Suprapubic skin (tissue), 4 donors: ENCODE measurements at regions not wholly inside any gene's neighbourhood (a gene's known extent, or its start where the extent isn't known, plus 50 kb on each side); places are given as distances from the start of the nearest gene placed in this dataset.

Source experiments
- DNase-seq, 2 donors: peaks; one replicate each; pipeline ENCODE4 v3.0.0-alpha.2; 2019; ENCODE audit warnings: low spot score in 2 of 2
- H3K27ac ChIP-seq: fragments of 200-600 bp; sonication (generic); one replicate; pipeline ENCODE4 v1.5.1; 2019
- H3K27me3 ChIP-seq: fragments of 200-600 bp; sonication (generic); one replicate; pipeline ENCODE4 v1.5.1; 2019
- H3K36me3 ChIP-seq: fragments of 200-600 bp; sonication (generic); one replicate; pipeline ENCODE4 v1.5.1; 2019
- H3K4me1 ChIP-seq: fragments of 200-600 bp; sonication (generic); one replicate; pipeline ENCODE4 v1.5.1; 2019
- H3K4me3 ChIP-seq: fragments of 200-600 bp; sonication (generic); one replicate; pipeline ENCODE4 v1.5.1; 2019; ENCODE audit warnings: mild to moderate bottlenecking
- H3K9me3 ChIP-seq: fragments of 200-600 bp; sonication (generic); one replicate; pipeline ENCODE4 v1.5.1; 2019
- EP300 ChIP-seq: sonication (generic); formaldehyde crosslinking; IDR thresholded peaks from one replicate; pipeline ENCODE4 v1.6.1; 2017; ENCODE audit warnings: antibody characterized with exemption
- POLR2A ChIP-seq, 2 donors: fragments of 450-650 bp; IDR thresholded peaks; one replicate each; pipeline ENCODE4 v1.6.1; 2017; ENCODE audit warnings: antibody characterized with exemption in 2 of 2, mild to moderate bottlenecking in 2 of 2, moderate library complexity in 2 of 2
- POLR2AphosphoS5 ChIP-seq, 3 donors: sonication (generic); formaldehyde crosslinking; IDR thresholded peaks; one replicate each; pipeline ENCODE4 v1.6.1; 2017; ENCODE audit warnings: antibody characterized with exemption in 3 of 3
- WGBS: methylation state at CpG from one replicate; pipeline ENCODE4 v1.1.5; 2018; 5-methylcytosine and 5-hydroxymethylcytosine counted together
- TF ChIP-seq, protein P1 (sequence below), 2 donors: fragments of 200-600 bp in 1 of 2; fragments of 450-650 bp in 1 of 2; sonication (generic) in 1 of 2; IDR thresholded peaks; one replicate each; pipeline ENCODE4 v1.5.1; 2016 to 2019; ENCODE audit warnings: antibody characterized with exemption in 2 of 2, mild to moderate bottlenecking in 1 of 2, moderate library complexity in 1 of 2

DNA sequence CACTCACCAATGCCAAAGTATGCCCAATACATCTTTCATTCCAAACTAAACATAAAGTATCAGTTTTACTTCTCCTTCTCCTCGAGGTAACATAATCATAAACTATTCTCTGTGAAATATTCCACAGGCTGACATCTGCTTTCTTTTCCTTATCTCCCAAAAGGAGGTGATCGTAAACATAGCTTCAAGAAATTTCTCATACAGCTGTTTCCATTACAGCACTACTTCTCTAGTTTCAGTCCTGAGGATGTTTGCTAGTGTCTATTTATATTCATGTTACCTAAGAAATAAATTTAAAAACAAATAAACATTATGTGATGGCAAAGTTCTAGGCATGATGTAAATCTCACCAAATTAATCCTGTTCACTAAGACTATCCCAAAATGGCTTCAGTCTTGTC, 90.1 kb upstream of the CPSF6 start:
- TF ChIP-seq EP300 (no peak), POLR2A (IDR thresholded peaks at IDR 0.05) (no peak), POLR2AphosphoS5 (IDR thresholded peaks at IDR 0.05) (no peak)
- TF ChIP-seq, protein P1, sequence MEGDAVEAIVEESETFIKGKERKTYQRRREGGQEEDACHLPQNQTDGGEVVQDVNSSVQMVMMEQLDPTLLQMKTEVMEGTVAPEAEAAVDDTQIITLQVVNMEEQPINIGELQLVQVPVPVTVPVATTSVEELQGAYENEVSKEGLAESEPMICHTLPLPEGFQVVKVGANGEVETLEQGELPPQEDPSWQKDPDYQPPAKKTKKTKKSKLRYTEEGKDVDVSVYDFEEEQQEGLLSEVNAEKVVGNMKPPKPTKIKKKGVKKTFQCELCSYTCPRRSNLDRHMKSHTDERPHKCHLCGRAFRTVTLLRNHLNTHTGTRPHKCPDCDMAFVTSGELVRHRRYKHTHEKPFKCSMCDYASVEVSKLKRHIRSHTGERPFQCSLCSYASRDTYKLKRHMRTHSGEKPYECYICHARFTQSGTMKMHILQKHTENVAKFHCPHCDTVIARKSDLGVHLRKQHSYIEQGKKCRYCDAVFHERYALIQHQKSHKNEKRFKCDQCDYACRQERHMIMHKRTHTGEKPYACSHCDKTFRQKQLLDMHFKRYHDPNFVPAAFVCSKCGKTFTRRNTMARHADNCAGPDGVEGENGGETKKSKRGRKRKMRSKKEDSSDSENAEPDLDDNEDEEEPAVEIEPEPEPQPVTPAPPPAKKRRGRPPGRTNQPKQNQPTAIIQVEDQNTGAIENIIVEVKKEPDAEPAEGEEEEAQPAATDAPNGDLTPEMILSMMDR (IDR thresholded peaks at IDR 0.05), result no peak
- WGBS, result 56% methylated on average over 2 of the region's 2 CpGs
- peaks cover 13% of the 10 kb centered on the region for H3K4me1 ChIP-seq
- no peak for DNase-seq
- H3K27ac ChIP-seq, result no peak overlapping the region
- no peaks in the 10 kb centered on the region for H3K9me3 ChIP-seq
- H3K4me3 ChIP-seq, result no peak overlapping the region
- no peaks in the 10 kb centered on the region for H3K27me3 ChIP-seq
- no peaks in the 10 kb centered on the region for H3K36me3 ChIP-seq

DNA sequence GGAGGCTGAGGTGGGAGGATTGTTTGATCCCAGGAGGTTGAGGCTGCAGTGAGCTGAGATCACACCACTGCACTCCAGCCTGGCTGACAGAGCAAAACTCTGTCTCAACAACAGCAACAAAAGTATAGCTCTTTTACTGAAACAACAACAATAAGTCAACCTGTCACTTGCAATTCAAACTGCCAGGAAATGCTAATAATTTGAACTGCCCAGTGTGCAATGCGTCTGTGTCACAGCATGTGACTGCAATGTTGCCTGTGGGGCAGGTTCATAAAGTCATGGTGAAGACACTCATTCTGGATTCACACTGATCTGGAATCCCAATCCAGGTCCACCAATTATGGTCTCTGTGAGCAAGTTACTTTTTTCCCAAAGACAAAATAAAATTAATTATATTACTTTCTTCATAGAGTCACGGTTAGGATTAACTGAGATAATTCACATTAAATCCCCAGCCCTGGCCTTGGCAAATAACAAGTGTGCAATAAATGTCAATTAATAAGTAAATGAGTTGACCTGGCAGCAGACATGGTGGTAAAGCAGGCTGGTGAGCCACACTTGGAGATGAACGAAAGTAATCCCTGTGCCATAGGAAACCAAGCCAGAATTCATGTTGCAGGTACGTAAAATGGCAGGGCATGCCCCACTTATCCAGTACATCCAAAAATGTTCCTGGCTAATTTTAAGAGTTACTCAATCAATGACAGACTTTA, 89.1 kb upstream of the CPSF6 start:
- H3K27me3 ChIP-seq, result no peaks in the 10 kb centered on the region
- no peaks in the 10 kb centered on the region for H3K9me3 ChIP-seq
- H3K4me1 ChIP-seq, result peaks cover 16% of the 10 kb centered on the region
- DNase-seq, result no peak
- H3K27ac ChIP-seq, result no peak overlapping the region
- no peak overlapping the region for H3K4me3 ChIP-seq
- TF ChIP-seq POLR2AphosphoS5 (IDR thresholded peaks at IDR 0.05) (no peak), EP300 (no peak)
- TF ChIP-seq, protein P1 (IDR thresholded peaks at IDR 0.05), result no peak
- H3K36me3 ChIP-seq, result no peaks in the 10 kb centered on the region
- 47% methylated on average over 4 of the region's 4 CpGs for WGBS

DNA sequence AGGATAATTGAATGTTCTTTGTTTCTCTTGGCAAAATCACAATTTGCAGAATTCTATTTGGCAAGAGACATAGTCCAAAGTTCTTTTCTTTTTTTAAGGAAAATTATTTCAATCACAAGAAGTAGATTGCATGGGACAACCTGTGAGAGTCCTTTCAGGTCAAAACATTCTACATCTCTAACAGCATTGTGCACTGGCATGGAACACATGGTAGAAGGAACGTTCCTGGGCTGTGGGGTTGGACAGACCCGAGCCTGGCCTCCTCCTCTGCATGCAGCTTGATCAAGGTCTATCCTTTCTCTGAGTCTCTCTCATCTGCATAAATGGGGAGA, 88.6 kb upstream of the CPSF6 start:
- peaks cover 16% of the 10 kb centered on the region for H3K4me1 ChIP-seq
- no peaks in the 10 kb centered on the region for H3K36me3 ChIP-seq
- no peaks in the 10 kb centered on the region for H3K27me3 ChIP-seq
- H3K9me3 ChIP-seq, result no peaks in the 10 kb centered on the region
- DNase-seq, result no peak
- H3K27ac ChIP-seq, result no peak overlapping the region
- no peak overlapping the region for H3K4me3 ChIP-seq
- WGBS, result 33% methylated on average over 2 of the region's 2 CpGs
- TF ChIP-seq POLR2A (IDR thresholded peaks at IDR 0.05), result no peak
- TF ChIP-seq, protein P1 (IDR thresholded peaks at IDR 0.05), result no peak
- no peak for TF ChIP-seq EP300
- no peak for TF ChIP-seq POLR2AphosphoS5 (IDR thresholded peaks at IDR 0.05)

DNA sequence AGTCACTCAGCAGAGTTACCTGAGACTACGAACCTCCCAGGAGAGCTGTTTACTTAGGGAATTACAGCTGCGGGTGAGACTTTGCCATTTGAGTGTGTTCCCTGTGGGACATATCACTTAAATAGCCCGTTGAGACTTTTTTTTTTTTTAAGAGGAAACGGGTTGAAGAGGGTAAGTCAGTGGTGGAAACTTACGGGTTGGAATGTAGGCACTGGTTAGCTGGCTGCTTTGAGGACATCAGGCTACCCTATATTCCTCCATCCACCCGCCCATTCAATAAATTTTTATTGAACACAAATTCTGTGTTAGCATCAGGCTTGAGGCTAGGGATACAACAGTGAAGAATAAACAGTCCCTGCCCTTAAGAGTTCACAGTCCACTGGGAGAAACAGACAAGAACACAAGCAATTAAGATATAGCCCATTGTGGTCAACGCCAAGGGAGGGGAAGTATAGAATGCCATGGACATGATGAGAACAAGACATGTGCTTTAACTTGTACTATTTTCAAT, 88.1 kb upstream of the CPSF6 start:
- no peaks in the 10 kb centered on the region for H3K27me3 ChIP-seq
- no peaks in the 10 kb centered on the region for H3K36me3 ChIP-seq
- H3K9me3 ChIP-seq, result no peaks in the 10 kb centered on the region
- TF ChIP-seq, protein P1 (IDR thresholded peaks at IDR 0.05), result no peak
- TF ChIP-seq EP300, result no peak
- TF ChIP-seq POLR2A (IDR thresholded peaks at IDR 0.05), result no peak
- no peak overlapping the region for H3K4me3 ChIP-seq
- H3K4me1 ChIP-seq, result peaks cover 16% of the 10 kb centered on the region
- 71% methylated on average over 7 of the region's 7 CpGs for WGBS
- DNase-seq, result no peak
- no peak overlapping the region for H3K27ac ChIP-seq

DNA sequence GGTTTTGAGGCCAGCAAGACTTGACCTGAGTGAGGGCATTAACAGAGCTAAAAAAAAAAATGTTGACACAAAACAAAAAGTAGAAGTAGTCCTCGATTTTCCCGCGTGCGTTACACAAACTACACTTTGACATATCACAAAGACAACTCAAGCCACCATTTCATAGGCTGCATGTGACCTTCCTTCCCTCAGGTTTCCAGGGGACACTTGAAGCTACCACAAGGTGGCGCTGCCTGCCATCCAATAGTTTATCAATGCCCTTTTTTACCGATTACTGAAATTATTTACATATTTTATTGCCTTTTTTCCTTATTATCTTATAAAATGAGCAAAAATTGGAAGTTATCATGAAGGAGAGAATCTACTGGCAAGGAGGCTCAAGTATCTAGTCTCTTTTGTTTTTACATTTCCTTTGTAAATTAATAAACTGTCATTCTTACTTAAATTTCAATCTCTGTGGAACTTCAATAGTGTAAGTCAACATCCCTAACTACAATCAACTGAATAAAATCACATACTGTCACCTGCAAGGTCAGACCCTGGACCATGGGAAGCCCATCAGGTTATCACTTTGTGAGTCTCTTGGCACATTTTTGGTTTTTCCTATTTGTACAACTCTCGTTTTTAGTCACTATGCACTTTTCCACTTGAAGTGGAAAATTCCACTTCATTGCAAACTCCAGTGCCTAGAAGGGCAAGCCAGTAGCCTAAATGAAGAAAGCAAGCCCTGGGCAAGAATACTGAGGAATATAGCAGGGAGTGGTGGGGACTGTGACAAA, 84.6 kb upstream of the CPSF6 start:
- peaks cover 21% of the 10 kb centered on the region for H3K4me1 ChIP-seq
- DNase-seq, result peak; percentile 72 to 79
- TF ChIP-seq POLR2AphosphoS5 (IDR thresholded peaks at IDR 0.05) (no peak), POLR2A (IDR thresholded peaks at IDR 0.05) (no peak)
- TF ChIP-seq, protein P1 (IDR thresholded peaks at IDR 0.05), result peak; percentile 67 to 85
- H3K36me3 ChIP-seq, result no peaks in the 10 kb centered on the region
- no peaks in the 10 kb centered on the region for H3K27me3 ChIP-seq
- no peak overlapping the region for H3K27ac ChIP-seq
- no peaks in the 10 kb centered on the region for H3K9me3 ChIP-seq
- 21% methylated on average over 7 of the region's 7 CpGs for WGBS
- no peak overlapping the region for H3K4me3 ChIP-seq
